Right lobe of liver (tissue), 4 donors: ENCODE measurements at regions not wholly inside any gene's neighbourhood (a gene's known extent, or its start where the extent isn't known, plus 50 kb on each side); places are given as distances from the start of the nearest gene placed in this dataset.

Experiments used
- CTCF ChIP-seq, 4 donors: fragments of 200-600 bp in 3 of 4; fragments of 450-650 bp in 1 of 4; IDR thresholded peaks; one replicate each; pipeline versions ENCODE4 v1.5.1 to v1.8.0; 2016 to 2022; ENCODE audit warnings: antibody characterized with exemption in 4 of 4, mild to moderate bottlenecking in 2 of 4
- POLR2A ChIP-seq: fragments of 450-650 bp; IDR thresholded peaks from one replicate; pipeline ENCODE4 v1.6.1; 2017; ENCODE audit warnings: antibody characterized with exemption, mild to moderate bottlenecking
- donor health status: DM: no; HTN: no; CAD: no.
- donor health status: DM: no; HTN: no; CAD: no.
- donor health status: DM: no; HTN: yes; CAD: no.

- TF ChIP-seq CTCF (IDR thresholded peaks at IDR 0.05) (no peak), POLR2A (no peak)
These were observed 505.7 kb upstream of the MDFIC2 start for GRCh38 chr3:70818145-70818544.
